Spleen (tissue), 11 donors: ENCODE measurements at regions not wholly inside any gene's neighbourhood (a gene's known extent, or its start where the extent isn't known, plus 50 kb on each side); places are given as distances from the start of the nearest gene placed in this dataset.

Experiments
- DNase-seq: peaks from one replicate; pipeline ENCODE4 v3.0.0-alpha.2; 2020
- H3K27ac ChIP-seq, 8 donors: fragments of 200-600 bp; sonication (generic) in 7 of 8; 1 replicate in 4 of 8; 2 replicates in 4 of 8; pipeline versions ENCODE4 v1.5.0 to v1.8.0; 2016 to 2021; ENCODE audit warnings: inconsistent platforms in 4 of 8, mild to moderate bottlenecking in 4 of 8, moderate library complexity in 1 of 8
- H3K27me3 ChIP-seq, 7 donors: fragments of 200-600 bp; sonication (generic) in 6 of 7; replicated peaks in 1 of 7; 1 replicate in 4 of 7; 2 replicates in 3 of 7; pipeline versions ENCODE4 v1.5.0 to v1.8.0; 2016 to 2021; ENCODE audit warnings: inconsistent platforms in 3 of 7, mild to moderate bottlenecking in 1 of 7
- H3K36me3 ChIP-seq, 6 donors: fragments of 200-600 bp; sonication (generic) in 5 of 6; 1 replicate in 4 of 6; 2 replicates in 2 of 6; pipeline versions ENCODE4 v1.5.0 to v1.8.0; 2016 to 2021; ENCODE audit warnings: inconsistent platforms in 2 of 6
- H3K4me1 ChIP-seq, 6 donors: fragments of 200-600 bp; sonication (generic) in 5 of 6; 1 replicate in 3 of 6; 2 replicates in 3 of 6; pipeline versions ENCODE4 v1.5.0 to v1.8.0; 2016 to 2021; ENCODE audit warnings: inconsistent platforms in 3 of 6
- H3K4me3 ChIP-seq, 8 donors: fragments of 200-600 bp; sonication (generic) in 7 of 8; 1 replicate in 4 of 8; 2 replicates in 4 of 8; pipeline versions ENCODE4 v1.5.0 to v1.8.0; 2016 to 2021; ENCODE audit warnings: inconsistent platforms in 4 of 8, mild to moderate bottlenecking in 4 of 8, moderate library complexity in 2 of 8
- H3K9me3 ChIP-seq, 8 donors: fragments of 200-600 bp; sonication (generic) in 7 of 8; 1 replicate in 4 of 8; 2 replicates in 4 of 8; pipeline versions ENCODE4 v1.5.0 to v1.8.0; 2016 to 2021; ENCODE audit warnings: inconsistent platforms in 4 of 8
- POLR2A ChIP-seq, 3 donors: fragments of 450-650 bp; IDR thresholded peaks; one replicate each; pipeline ENCODE4 v1.5.1; 2017; ENCODE audit warnings: antibody characterized with exemption in 3 of 3, mild to moderate bottlenecking in 1 of 3
- POLR2AphosphoS5 ChIP-seq, 3 donors: sonication (generic); formaldehyde crosslinking; IDR thresholded peaks; one replicate each; pipeline ENCODE4 v1.5.1; 2017; ENCODE audit warnings: antibody characterized with exemption in 3 of 3
- WGBS, 5 donors: extraction: QIAGEN DNeasy Blood & Tissue Kit in 3 of 5; methylation state at CpG; one replicate each; pipeline versions ENCODE4 v1.1.5 to v1.1.7; 2013 to 2018; 5-methylcytosine and 5-hydroxymethylcytosine counted together
- intact Hi-C: fragments of 100-400 bp; cut with DNase I; formaldehyde crosslinking; loops from one replicate; pipeline ENCODE4 v1.15.0; 2023; ENCODE audit warnings: low total_unique reads
- TF ChIP-seq, protein P1 (sequence below), 11 experiments: fragments of 200-600 bp in 7 of 11; fragments of 450-650 bp in 4 of 11; sonication (generic) in 4 of 11; IDR thresholded peaks in 8 of 11; conservative IDR thresholded peaks in 3 of 11; 1 replicate in 7 of 11; 2 replicates in 4 of 11; pipeline versions ENCODE4 v1.4.0 to v1.8.0; 2016 to 2021; ENCODE audit warnings: antibody characterized with exemption in 11 of 11, inconsistent platforms in 4 of 11, mild to moderate bottlenecking in 1 of 11
- donor health status: healthy with polysubstance abuse.
- donor health status: DM: no; HTN: no; CAD: no; lungs with moderate emphysema.
- donor health status: DM: no; HTN: no; CAD: no.
- donor health status: Bipolar disorder and iron deficiency.
- donor health status: healthy.
- donor health status: DM: no; HTN: no; CAD: no.
- donor health status: DM: yes; HTN: yes; CAD: no.

DNA sequence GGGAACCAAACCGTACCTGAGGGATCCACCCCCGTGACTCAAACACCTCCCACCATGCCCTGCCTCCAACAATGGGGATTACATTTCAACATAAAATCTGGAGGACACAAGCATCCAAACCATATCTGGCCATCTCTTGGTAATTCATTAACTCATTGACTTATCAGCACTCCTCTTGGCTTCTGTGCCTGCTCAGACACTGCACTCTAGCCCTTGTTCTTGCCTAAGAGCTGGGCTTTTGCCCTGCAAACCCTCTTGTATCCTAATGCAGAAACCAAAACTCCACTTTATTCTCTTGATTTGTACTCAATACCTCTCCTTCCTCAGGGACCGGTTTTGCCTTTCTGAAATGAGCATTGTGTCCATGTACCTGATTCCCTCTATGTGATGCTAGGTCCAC, 330.2 kb upstream of the FZD8 start:
- H3K4me1 ChIP-seq: no peaks in the 10 kb centered on the region
- H3K9me3 ChIP-seq: peaks cover 0 to 19% (median 0%) of the 10 kb centered on the region in 8 donors
- no peak overlapping the region for H3K27ac ChIP-seq
- no peak overlapping the region for H3K4me3 ChIP-seq
- no peaks in the 10 kb centered on the region for H3K36me3 ChIP-seq
- H3K27me3 ChIP-seq: no peaks in the 10 kb centered on the region
- DNase-seq: no peak
- intact Hi-C loops: no loop called here
- no peak for TF ChIP-seq POLR2A (IDR thresholded peaks at IDR 0.05)
- TF ChIP-seq, protein P1, sequence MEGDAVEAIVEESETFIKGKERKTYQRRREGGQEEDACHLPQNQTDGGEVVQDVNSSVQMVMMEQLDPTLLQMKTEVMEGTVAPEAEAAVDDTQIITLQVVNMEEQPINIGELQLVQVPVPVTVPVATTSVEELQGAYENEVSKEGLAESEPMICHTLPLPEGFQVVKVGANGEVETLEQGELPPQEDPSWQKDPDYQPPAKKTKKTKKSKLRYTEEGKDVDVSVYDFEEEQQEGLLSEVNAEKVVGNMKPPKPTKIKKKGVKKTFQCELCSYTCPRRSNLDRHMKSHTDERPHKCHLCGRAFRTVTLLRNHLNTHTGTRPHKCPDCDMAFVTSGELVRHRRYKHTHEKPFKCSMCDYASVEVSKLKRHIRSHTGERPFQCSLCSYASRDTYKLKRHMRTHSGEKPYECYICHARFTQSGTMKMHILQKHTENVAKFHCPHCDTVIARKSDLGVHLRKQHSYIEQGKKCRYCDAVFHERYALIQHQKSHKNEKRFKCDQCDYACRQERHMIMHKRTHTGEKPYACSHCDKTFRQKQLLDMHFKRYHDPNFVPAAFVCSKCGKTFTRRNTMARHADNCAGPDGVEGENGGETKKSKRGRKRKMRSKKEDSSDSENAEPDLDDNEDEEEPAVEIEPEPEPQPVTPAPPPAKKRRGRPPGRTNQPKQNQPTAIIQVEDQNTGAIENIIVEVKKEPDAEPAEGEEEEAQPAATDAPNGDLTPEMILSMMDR (IDR thresholded peaks at IDR 0.05 in 8 of 11, conservative IDR thresholded peaks at IDR 0.05 in 3 of 11): no peak
- no peak for TF ChIP-seq POLR2AphosphoS5 (IDR thresholded peaks at IDR 0.05)
- 84 to 93% (median 90%) methylated on average over 3 of the region's 3 CpGs for whole genome bisulfite sequencing, 5 donors

DNA sequence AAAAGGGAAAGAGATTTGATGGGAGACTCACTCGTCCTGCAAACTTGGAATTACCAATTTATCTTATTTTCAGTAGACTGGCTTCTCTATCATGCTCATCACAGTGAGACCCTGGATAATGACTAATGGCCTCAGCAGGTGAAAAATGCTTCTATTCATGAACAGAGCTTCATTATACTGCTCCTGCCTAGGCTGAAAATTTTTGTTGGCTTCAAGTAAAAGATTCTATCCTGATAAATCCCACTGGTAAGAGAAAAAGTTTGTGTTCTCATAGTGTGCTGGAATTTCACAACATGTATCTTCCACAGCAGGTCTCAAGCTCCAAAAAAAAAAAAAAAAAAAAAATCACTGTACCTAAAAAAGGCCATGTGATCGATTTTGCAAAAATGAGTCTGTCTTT, 329.3 kb upstream of the FZD8 start:
- H3K4me1 ChIP-seq: no peaks in the 10 kb centered on the region
- H3K36me3 ChIP-seq: no peaks in the 10 kb centered on the region
- TF ChIP-seq POLR2AphosphoS5 (IDR thresholded peaks at IDR 0.05) (no peak), POLR2A (IDR thresholded peaks at IDR 0.05) (no peak)
- TF ChIP-seq, protein P1 (IDR thresholded peaks at IDR 0.05 in 8 of 11, conservative IDR thresholded peaks at IDR 0.05 in 3 of 11): no peak
- H3K27me3 ChIP-seq: no peaks in the 10 kb centered on the region
- intact Hi-C loops: no loop called here
- 53 to 88% (median 73%) methylated on average over 2 of the region's 2 CpGs for WGBS, 5 donors
- peaks cover 0 to 19% (median 0%) of the 10 kb centered on the region in 8 donors for H3K9me3 ChIP-seq
- H3K27ac ChIP-seq: no peak overlapping the region
- no peak overlapping the region for H3K4me3 ChIP-seq
- no peak for DNase-seq

DNA sequence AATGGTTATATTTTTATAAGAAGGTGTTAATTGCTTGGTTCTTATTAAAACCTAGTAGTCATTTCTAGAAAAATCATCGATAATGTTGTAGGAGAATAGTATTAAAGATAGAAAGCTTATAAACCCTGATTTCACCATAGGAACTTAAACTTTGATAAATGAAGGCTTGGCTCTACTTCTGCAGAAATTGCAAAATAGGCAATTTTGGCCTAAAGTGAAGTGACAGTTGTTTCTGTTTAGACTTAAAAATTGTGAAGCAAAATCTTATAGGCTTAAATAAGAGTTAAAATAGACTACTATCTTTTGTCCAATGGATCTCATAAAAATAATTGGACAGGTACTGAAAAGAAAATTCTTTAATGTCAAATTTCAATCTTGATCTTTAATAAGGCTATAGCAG, 321.6 kb upstream of the FZD8 start:
- Histone ChIP-seq H3K4me1 (no peaks in the 10 kb centered on the region), H3K27ac (no peak overlapping the region), H3K4me3 (no peak overlapping the region), H3K27me3 (no peaks in the 10 kb centered on the region), H3K9me3 (peaks cover 0 to 16% (median 0%) of the 10 kb centered on the region in 8 donors), H3K36me3 (no peaks in the 10 kb centered on the region)
- TF ChIP-seq, protein P1 (IDR thresholded peaks at IDR 0.05 in 8 of 11, conservative IDR thresholded peaks at IDR 0.05 in 3 of 11): no peak
- TF ChIP-seq POLR2AphosphoS5 (IDR thresholded peaks at IDR 0.05) (no peak), POLR2A (IDR thresholded peaks at IDR 0.05) (no peak)
- WGBS, 5 donors: 80 to 100% (median 92%) methylated on average over 1 of the region's 1 CpG
- no peak for DNase-seq
- intact Hi-C loops: no loop called here

DNA sequence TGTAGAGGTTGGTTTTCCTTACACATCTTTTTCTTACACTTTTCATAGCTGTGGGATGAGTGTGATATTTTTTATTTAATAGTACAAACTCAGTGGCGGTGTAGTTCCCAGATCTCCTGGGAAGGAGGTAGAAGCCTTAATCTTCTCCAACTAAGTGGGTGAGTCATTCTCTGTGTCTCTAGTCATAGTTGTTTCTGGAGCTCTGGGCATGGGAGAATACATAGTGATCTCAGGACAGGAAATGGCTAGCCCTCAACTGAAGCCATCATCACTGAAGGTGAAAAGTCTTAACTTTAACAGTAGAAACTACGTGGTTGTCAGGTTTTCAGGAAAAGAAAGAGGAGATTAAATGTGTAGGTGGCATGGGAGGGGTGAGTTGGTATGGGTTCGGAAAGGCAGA, 319.4 kb upstream of the FZD8 start:
- Histone ChIP-seq H3K27me3 (no peaks in the 10 kb centered on the region), H3K9me3 (peaks cover 0 to 6% (median 0%) of the 10 kb centered on the region in 8 donors), H3K36me3 (no peaks in the 10 kb centered on the region), H3K4me1 (no peaks in the 10 kb centered on the region), H3K27ac (no peak overlapping the region), H3K4me3 (no peak overlapping the region)
- no peak for DNase-seq
- intact Hi-C loops: no loop called here
- TF ChIP-seq POLR2AphosphoS5 (IDR thresholded peaks at IDR 0.05) (no peak), POLR2A (IDR thresholded peaks at IDR 0.05) (no peak)
- TF ChIP-seq, protein P1 (IDR thresholded peaks at IDR 0.05 in 8 of 11, conservative IDR thresholded peaks at IDR 0.05 in 3 of 11): no peak
- 86 to 93% (median 90%) methylated on average over 3 of the region's 3 CpGs for WGBS, 5 donors
